Stimulated activated CD4-positive, alpha-beta T cell treated with anti-CD3 and anti-CD28 coated beads, Interleukin-2, amount 100 ng/mL, for 24 hours (primary cell): ENCODE measurements at regions not wholly inside any gene's neighbourhood (a gene's known extent, or its start where the extent isn't known, plus 50 kb on each side); places are given as distances from the start of the nearest gene placed in this dataset.

Experiments
- DNase-seq, 2 donors: peaks; one replicate each; pipeline ENCODE4 v3.0.0-alpha.2; 2020

DNA sequence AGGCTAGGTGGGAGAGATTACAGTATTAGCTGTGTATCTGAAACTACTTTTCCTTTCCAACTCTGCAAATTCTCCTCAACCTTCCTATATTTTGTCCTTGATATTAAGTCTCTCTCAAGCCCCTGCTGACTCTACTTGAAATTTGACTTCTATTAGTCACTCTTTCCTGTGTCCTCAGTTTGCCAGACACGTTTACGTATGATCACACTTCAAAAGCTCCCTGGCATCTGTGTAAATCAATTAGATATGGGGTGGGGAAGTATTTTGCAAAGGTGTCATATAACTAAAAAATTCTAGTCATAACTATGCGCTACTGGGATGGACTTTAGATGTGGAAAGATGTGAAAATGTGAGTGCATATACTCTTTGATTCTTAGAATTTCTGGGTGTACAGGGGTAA is 67.4 kb upstream of the ARHGAP24 start:
- no peak for DNase-seq

DNA sequence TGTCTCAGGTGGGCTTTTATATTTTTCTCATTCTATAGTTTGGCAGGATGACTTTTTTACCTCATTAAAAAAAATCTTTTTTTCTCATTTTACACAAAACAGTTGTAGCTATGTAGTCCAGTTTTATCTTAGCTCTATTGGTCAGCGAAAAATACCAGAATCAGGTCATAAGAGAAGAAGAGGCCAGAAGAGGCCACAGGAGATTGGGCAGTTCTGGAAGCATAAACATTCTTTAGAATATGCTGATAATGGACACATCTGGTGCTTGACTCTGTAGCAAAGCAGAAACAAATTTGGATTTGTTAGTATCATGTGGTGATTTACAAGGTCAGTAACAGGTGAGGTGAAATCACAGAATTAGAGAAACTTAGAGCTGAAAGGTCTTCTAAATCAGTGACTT is 66.6 kb upstream of the ARHGAP24 start:
- DNase-seq: no peak

DNA sequence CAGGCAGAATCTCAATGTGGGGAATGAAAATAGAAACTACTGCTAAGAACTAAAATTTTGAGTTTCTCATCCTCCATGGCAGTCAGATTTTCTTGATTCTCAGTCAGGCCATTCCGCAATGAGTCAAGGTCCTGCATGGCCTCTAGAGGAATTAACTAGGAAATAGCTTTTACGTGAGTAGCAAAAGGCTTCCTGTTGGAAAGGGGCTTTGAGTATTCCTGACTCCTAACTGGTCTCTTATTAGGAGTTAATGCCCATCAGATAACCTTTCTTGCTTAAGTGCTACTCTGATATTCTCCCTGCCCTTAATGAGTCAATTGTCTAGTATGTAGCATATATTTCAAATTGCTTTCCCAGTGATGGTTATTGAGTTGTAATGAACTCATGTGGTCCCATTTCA is 65.7 kb upstream of the ARHGAP24 start:
- no peak for DNase-seq

DNA sequence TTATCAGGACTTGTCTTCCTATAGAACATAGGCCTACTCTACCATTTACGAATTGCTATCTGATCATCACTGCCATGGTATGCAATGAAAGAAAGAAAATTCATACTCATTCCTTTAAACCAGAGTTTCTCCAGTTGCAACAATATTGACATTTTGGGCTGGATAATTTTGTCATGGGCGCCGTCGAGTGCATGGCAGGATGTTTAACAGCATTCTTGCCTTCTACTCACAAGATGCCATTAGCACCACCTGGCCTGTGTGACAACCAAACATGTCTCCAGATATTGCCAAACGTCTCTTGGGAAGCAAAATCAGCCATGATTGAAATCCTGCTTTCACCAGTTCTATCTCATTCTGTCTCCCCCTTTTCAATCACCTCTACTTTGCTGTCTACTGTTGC is 63.6 kb upstream of the ARHGAP24 start:
- no peak for DNase-seq

DNA sequence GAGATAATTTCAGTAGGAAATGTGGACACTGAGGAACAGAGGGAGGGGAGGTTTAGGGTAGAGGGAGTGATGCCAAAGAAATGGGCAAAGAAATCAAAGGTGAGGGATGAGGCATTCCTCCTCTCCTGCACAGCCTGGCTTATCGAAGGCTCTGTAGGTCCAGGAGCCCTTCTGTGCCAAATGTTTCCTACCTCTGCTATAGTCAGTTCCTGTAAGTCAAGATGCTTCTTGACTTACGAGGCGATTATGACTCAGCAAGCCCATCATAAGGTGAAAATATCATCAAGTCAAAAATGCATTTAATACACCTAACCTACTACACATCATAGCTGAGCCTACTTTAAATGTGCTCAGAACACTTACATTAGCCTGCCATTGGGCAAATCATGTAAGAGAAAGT is 60.0 kb upstream of the ARHGAP24 start:
- DNase-seq: no peak

DNA sequence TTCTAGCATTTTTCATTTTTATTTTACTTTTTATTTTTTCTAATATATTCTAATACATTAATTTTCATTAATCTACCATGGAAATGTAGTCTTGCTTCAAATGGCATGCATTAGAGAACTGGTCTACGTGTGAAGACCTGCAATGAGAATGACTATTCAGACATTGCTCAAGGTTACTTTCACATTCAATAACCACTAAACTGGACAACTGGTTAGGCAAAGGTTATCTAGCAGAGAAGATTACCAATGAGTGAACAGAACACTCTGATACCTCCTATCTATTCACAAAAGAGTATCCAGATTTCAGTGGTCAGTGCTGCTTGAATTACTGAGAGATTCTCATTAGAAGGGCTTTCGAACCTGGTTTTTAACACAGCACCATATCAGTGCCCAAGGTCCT is 58.9 kb upstream of the ARHGAP24 start:
- no peak for DNase-seq

DNA sequence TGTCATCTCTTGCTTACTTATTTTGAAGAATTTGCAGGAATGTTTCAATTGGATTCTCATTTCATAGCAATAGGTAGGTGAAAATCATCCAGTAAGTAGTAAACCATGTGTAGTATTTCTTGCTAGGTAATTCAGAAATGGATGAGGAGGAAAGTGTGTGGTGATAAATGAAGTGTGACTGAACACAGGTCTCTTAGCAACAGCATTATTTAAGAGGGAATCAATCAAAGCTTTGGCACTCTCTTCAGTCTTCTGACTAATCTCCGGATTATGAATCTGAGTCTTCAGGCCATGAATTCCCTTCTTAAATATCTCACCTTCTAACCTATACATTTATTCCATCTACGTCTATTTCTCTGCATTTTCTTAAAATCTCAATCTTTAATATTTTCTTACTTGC is 55.8 kb upstream of the ARHGAP24 start:
- no peak for DNase-seq

DNA sequence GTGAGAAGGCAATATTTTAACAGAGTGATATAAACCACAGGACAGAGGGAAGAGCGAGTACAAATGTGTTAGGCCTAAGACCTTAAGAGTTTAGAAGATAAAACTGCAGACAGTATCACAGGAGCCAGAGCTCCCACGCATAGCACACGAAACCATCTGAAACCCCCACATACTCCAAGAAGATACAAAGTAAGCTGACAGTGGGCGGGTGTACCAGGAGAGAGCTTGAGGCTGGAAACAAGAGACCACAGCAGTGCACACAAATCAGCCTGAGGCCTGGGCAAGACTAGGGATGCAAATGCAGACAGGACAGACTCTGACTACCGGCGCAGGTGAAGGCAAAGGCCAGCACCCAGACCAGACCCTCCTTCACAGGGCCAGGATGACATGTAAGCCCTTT is 54.1 kb upstream of the ARHGAP24 start:
- no peak for DNase-seq

DNA sequence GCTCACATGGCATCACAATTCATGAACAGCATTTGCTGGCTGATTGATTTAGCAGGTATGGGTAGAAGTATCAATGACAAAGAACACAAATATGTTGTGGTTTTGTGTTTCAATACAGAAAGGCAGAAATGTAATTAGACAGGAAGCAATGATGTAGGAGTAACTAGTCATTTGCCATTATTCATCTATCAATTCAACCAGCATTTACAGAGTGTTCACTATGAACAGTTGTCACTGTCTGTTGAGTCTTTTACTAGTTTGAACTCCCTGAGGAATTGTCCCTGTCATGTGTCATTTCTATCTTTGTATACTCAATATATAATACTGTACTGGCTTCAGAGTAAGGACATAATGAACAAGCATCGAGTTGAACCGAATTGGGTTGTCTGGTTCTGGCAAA is 51.5 kb upstream of the ARHGAP24 start:
- no peak for DNase-seq
